Thoracic aorta (tissue), 2 donors: ENCODE measurements at regions not wholly inside any gene's neighbourhood (a gene's known extent, or its start where the extent isn't known, plus 50 kb on each side); places are given as distances from the start of the nearest gene placed in this dataset.
A peak's percentile ranks its signal among the peaks of the same experiment; 100 is the strongest.

Experiments
- ATAC-seq: fragments of 150-250 bp; one replicate; pipeline ENCODE4 v1.8.0; 2017; ENCODE audit warnings: low read depth; ENCODE audit not compliant: insufficient number of reproducible peaks, low FRiP score
- DNase-seq: peaks from one replicate; pipeline ENCODE4 v3.0.0-alpha.2; 2020; ENCODE audit warnings: low spot score
- H3K27ac ChIP-seq, 2 donors: fragments of 200-600 bp; sonication (generic); 1 replicate in 1 of 2; 2 replicates in 1 of 2; pipeline ENCODE4 v1.5.1; 2016; ENCODE audit warnings: mild to moderate bottlenecking in 2 of 2, moderate library complexity in 2 of 2
- H3K27me3 ChIP-seq: fragments of 200-600 bp; sonication (generic); replicated peaks from 2 replicates; pipeline ENCODE4 v1.6.0; 2016; ENCODE audit warnings: mild to moderate bottlenecking; ENCODE audit not compliant: insufficient read depth
- H3K36me3 ChIP-seq: fragments of 200-600 bp; sonication (generic); one replicate; pipeline ENCODE4 v1.5.1; 2016
- H3K4me1 ChIP-seq, 2 donors: fragments of 200-600 bp; sonication (generic); 1 replicate in 1 of 2; 2 replicates in 1 of 2; pipeline versions ENCODE4 v1.5.1 to v1.6.0; 2016; ENCODE audit warnings: low read depth in 2 of 2, mild to moderate bottlenecking in 1 of 2; ENCODE audit not compliant: control insufficient read depth in 1 of 2
- H3K4me3 ChIP-seq: fragments of 200-600 bp; sonication (generic); 2 replicates; pipeline ENCODE4 v1.5.1; 2016; ENCODE audit warnings: mild to moderate bottlenecking
- H3K9me3 ChIP-seq: fragments of 200-600 bp; sonication (generic); 2 replicates; pipeline ENCODE4 v1.5.1; 2016
- CTCF ChIP-seq: fragments of 200-600 bp; sonication (generic); IDR thresholded peaks from one replicate; pipeline ENCODE4 v1.5.1; 2019; ENCODE audit warnings: antibody characterized with exemption

GRCh38 chr9:134591082-134591571 is 50.5 kb upstream of the COL5A1 start:
- no peaks in the 10 kb centered on the region for H3K27me3 ChIP-seq
- no peak for TF ChIP-seq CTCF
- H3K36me3 ChIP-seq = no peaks in the 10 kb centered on the region
- peaks cover 8 to 10% of the 10 kb centered on the region in 2 donors for H3K4me1 ChIP-seq
- H3K9me3 ChIP-seq = no peaks in the 10 kb centered on the region
- DNase-seq (no peak), ATAC-seq (no peak)
- no peak overlapping the region for H3K4me3 ChIP-seq
- peak overlapping the region in 1 of 2 donors; percentile 44 for H3K27ac ChIP-seq

- Histone ChIP-seq H3K9me3 (no peaks in the 10 kb centered on the region), H3K36me3 (no peaks in the 10 kb centered on the region), H3K27me3 (no peaks in the 10 kb centered on the region), H3K4me3 (no peak overlapping the region), H3K4me1 (peaks cover 8 to 10% of the 10 kb centered on the region in 2 donors), H3K27ac (peak overlapping the region in 1 of 2 donors; percentile 44)
- ATAC-seq (no peak), DNase-seq (no peak)
- TF ChIP-seq CTCF = no peak
These were observed 50.0 kb upstream of the COL5A1 start for GRCh38 chr9:134591573-134591981.
